Occipital lobe (tissue), 1 donor: ENCODE measurements at regions not wholly inside any gene's neighbourhood (a gene's known extent, or its start where the extent isn't known, plus 50 kb on each side); places are given as distances from the start of the nearest gene placed in this dataset.
"Not testable (repeated sequence)": the region's sequence is repeated elsewhere in the genome, so short reads cannot be mapped to it uniquely, and the experiment has no call there.

Experiments used
- DNase-seq: peaks from one replicate; lab custom pipeline; 2025; lab: John Stamatoyannopoulos, UW

GRCh38 chr1:195756109-195756508 lies 852.1 kb downstream of the KCNT2 start:
- DNase-seq, result no peak

DNA sequence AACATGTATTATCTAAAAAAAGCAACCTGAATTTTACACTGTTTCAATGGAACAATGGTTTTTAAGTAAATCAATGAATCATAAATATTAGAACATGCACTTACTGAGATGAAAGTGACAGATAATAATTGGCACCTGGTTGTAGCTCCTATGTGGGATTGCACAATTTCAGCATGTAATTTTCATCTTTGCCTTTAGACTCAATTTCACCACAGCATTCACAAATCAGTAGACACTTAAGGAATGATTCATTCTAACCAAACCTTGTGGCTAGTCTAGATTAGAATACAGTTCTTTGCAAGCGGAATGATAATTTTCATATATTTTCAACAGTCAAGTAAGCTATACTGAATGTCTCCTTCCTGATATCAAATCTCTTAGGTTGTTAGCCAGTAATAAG lies 853.4 kb downstream of the KCNT2 start:
- DNase-seq, result no peak

DNA sequence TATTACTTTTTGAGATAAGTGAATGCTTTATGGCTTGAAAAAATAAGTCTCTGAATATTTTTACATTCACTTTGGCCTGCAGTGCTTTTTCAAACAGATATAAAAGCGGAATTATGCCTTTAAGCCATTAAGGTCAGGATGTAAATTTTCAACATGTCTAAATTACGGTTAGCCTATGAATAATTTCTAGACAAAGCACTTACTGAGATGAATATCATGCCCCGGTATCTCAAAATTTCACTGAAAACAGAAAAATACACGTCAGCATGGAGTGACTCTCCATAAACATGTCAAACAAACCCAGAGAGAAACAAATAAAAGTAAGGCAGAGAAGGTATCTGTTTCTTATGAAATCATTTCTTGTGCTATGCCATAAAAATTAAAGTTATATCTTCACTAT lies 853.9 kb downstream of the KCNT2 start:
- DNase-seq, result no peak

DNA sequence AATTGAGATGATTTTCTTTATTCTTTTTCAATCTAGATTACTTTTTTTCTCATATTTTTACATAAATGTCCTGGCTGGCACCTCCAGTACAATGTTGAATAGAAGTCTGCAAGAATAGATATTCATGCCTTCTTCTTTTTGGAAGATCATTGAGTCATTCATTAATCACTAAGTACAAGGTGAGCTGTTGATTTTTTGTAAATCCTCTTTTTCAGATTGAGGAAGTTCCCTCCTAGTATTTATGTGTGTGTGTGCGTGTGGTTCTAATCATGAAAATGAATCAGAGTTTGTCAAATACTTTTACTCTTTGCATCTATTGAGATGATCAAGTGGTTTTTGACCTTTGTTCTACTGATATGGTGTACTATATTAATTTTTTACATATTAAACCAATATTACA lies 859.3 kb downstream of the KCNT2 start:
- no peak for DNase-seq

GRCh38 chr1:195745189-195746010 lies 862.8 kb downstream of the KCNT2 start:
- DNase-seq, result no peak

DNA sequence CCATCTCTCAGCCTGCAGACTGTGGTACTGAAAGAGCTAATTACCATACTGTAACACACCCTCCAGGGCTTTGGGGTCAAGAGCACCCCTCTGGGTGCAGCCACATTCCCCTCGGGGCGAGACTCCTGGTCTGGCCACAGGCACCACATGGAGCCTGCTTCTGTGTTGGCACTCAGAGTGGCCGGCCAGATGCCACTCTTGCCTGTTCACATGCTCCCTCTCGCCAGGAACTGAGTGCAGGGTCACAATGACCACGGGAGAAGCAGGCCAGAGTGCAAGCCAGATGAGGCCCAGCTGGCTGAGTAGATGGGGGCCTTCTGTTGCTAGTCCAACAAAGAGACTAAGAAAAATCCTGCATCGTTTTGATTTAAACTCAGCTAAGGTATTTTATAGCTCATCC lies 864.0 kb downstream of the KCNT2 start:
- no peak for DNase-seq

DNA sequence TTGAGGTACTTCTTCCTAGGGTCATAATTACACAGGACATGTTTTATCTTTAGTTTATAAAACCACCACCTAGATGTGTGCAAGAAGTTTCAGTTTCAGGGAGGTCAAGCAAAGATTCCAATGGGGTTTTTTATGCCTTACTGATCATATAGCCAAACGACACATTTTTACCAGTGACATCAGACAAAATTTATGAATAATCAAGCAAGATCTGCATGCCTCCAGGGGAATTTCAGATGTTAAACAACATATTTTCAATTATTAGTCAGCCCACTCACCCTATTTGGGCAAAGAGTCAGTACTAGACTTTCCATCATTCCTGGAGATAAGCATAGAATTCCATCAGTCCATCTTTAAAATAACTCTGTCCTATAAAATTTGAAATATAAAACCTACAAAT lies 867.4 kb downstream of the KCNT2 start:
- no peak for DNase-seq

- no peak for DNase-seq
Measured at GRCh38 chr1:195738966-195739650, 869.1 kb downstream of the KCNT2 start.

- DNase-seq, result no peak
Measured at GRCh38 chr1:195735140-195735539, 873.1 kb downstream of the KCNT2 start.

DNA sequence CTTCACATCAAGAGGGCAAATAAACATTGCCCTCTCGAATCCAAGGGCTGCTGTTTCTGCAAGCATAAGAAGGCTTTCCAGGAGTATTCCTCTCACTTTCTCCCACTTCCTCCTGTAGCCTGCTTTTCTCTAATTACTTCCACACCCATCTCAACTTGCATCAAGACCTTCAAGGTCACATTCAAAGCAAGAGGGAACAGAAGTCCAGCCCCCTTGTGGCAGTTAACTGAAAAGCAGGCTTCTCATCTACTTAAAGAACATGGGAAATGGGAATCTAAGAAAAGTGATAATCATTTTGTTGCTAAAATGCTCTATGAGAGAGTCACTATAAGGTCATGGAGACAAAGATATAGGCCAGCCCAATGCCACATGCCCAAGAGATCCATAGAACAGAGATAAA lies 874.4 kb downstream of the KCNT2 start:
- DNase-seq, result no peak

DNA sequence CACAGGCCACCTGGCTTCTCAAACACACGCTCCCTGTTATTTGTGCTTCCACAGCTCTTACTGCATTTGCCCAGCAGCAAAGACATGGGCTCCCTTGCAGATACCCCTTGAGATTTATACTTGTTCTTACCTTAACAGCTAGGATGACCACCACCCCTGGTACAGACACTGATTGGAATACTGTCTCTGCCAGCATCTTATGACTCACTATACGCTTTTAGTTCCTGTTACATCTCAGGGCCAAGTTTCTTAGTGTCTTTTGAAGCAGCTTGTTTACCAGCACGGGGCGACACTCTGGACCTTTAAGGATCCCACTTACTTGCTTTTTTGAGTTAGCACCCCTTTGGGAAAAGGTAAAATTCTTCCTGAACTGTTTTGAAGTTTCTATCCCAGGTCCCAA lies 874.8 kb downstream of the KCNT2 start:
- no peak for DNase-seq

DNA sequence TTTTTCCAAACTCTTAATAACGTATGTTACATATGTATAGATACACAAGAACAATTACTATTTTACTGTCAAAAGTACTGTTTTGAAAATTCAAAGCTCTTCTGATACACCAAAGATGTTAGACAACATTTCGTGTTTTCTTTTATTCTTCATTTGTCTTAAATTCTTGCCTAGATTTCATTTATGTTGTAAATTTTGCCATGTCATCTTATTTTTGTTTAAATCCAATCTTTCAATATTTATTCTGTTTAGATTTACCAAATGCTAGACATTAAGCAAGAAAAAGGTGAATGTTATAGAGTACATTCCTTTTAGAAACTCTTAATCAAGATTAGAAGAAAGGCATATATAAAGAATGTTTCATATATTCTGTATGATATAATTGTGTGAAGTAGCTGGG lies 876.9 kb downstream of the KCNT2 start:
- no peak for DNase-seq

DNA sequence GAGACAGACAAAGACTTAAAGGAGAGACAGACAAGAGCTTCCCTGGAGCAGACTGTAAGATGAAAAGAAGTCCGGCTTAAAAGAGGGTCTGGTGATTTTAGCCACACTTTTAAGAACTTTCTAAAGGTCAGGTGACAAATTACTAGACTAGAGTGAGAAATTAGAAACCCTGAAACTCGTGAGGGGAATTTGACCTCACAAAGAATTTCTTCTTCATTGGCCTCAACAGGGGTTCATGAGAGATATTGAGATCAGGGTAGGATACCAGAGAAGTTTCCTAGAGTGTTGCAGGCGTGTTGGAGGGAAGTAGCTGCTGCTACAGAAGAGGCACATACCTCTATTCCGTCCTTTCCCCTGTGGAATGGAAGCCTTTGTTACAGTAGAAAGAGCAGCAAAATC lies 884.4 kb downstream of the KCNT2 start:
- DNase-seq, result no peak

- DNase-seq, result not testable (repeated sequence)
Measured at GRCh38 chr1:195722852-195723795, 885.1 kb downstream of the KCNT2 start.

DNA sequence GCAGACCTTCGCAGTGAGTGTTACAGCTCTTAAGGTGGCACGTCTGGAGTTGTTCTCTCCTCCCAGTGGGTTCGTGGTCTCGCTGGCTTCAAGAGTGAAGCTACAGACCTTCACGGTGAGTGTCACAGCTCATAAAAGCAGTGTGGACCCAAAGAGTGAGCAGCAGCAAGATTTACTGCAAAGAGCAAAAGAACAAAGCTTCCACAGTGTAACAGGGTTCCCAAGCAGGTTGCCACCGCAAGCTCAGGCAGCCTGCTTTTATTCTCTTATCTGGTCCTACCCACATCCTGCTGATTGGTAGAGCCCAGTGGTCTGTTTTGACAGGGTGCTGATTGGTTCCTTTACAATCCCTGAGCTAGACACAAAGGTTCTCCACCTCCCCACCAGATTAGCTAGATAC lies 886.1 kb downstream of the KCNT2 start:
- not testable (repeated sequence) for DNase-seq

GRCh38 chr1:195721210-195721971 lies 886.8 kb downstream of the KCNT2 start:
- DNase-seq, result no peak

DNA sequence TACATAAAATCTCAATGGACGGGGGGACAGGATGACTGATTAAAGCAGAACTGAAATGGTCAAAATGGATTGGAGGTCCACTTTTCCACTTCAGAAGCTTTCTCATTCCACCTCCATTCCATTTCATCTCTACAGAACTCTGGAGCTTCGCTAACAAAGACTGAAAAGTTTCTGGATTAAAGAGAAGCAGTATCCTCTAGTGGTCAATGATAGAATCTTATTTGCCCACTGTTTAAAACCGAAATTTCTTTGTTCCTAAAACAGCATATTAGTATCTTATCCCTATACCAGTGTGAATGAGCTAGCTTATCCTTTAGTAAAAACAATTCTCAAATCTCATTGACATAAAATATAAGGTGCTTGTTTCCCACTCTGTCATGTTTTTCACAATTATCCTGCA lies 890.6 kb downstream of the KCNT2 start:
- DNase-seq, result no peak

DNA sequence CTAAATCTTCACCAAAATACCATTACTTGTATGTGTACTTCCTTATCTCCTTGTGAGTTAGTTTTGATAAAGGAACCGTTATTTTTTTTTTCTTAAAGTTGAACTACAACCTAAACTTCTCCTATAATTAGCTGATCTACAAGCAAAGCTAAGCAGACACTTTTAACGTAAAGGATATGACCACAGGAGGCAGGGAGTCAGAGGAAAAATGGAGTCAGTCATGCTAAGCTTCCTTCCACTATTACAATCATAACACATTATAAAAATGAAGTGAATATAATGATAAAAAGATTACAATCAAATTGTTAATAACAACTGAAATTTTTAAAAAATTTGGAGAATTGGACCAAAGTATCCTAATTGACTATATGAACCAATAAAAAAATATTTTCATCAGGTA lies 892.6 kb downstream of the KCNT2 start:
- DNase-seq, result no peak

- DNase-seq, result no peak
Measured at GRCh38 chr1:195714248-195714647, 894.0 kb downstream of the KCNT2 start.

DNA sequence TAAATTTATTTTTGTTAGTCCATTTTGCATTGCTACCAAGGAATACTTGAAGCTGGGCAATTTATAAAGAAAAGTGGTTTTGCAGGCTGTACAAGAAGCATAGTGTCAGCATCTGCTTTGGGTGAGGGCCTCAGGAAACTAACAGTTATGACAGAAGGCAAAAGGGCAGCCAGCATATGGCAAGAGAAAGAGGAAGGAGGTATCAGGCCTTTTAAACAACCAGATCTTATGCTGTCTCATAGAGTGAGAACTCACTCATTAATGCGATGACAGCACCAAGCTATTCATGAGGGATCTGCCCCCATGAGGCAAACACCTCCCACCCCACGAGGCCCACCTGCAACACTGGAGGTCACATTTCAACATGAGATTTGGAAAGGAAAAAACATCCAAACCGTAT lies 898.4 kb downstream of the KCNT2 start:
- no peak for DNase-seq

DNA sequence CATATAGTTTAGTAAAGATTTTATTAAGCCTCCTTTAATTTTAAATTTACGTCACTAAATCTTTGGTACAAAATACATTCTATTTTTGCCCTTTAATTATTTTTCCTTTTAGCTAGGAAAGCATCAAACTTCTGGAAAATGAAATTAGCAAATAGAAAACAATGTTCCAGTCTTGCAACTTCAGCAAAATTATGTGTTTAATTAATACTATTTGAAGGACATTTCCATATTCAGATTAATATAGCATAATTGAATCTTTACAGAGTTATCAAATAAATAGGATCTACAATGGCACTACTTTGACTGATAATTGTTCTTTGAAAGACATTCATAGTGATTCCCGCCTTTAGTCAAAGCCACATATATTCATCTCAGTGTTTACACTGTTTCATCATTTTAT lies 904.2 kb downstream of the KCNT2 start:
- no peak for DNase-seq
